Chondrocyte (in vitro differentiated cells): ENCODE measurements at regions not wholly inside any gene's neighbourhood (a gene's known extent, or its start where the extent isn't known, plus 50 kb on each side); places are given as distances from the start of the nearest gene placed in this dataset.

Source experiments
- DNase-seq: peaks from one replicate; pipeline ENCODE4 v3.0.0; 2021; ENCODE audit warnings: mixed read lengths, low spot score
- H3K27ac Mint-ChIP-seq: one replicate; pipeline ENCODE4 v1.8.0; 2021; ENCODE audit warnings: mild to moderate bottlenecking, moderate library complexity, mixed read lengths; ENCODE audit not compliant: unreplicated experiment
- H3K27me3 Mint-ChIP-seq: 2 replicates; pipeline ENCODE4 v1.8.0; 2021; ENCODE audit warnings: low read depth, mixed read lengths
- H3K36me3 Mint-ChIP-seq: 2 replicates; pipeline ENCODE4 v1.8.0; 2021; ENCODE audit warnings: low read depth, mixed read lengths
- H3K4me1 Mint-ChIP-seq: 2 replicates; pipeline ENCODE4 v1.8.0; 2021; ENCODE audit warnings: low read depth, mild to moderate bottlenecking, mixed read lengths
- H3K4me3 Mint-ChIP-seq: one replicate; pipeline ENCODE4 v1.8.0; 2021; ENCODE audit warnings: mild to moderate bottlenecking, moderate library complexity, mixed read lengths; ENCODE audit not compliant: unreplicated experiment
- H3K9me3 Mint-ChIP-seq: 2 replicates; pipeline ENCODE4 v1.8.0; 2021; ENCODE audit warnings: low read depth, mixed read lengths
- CTCF ChIP-seq: fragments of 200-600 bp; sonication (generic); IDR thresholded peaks from 2 replicates; pipeline ENCODE4 v1.5.0; 2021; ENCODE audit warnings: antibody characterized with exemption, mild to moderate bottlenecking, moderate library complexity

GRCh38 chr18:22467760-22468553 lies 50.2 kb upstream of the CTAGE1 start:
- Mint-ChIP-seq H3K4me3 (no peak overlapping the region), H3K9me3 (peaks cover 9% of the 10 kb centered on the region), H3K4me1 (peaks cover 84% of the 10 kb centered on the region), H3K27me3 (no peaks in the 10 kb centered on the region), H3K27ac (peak overlapping the region; percentile 99), H3K36me3 (peaks cover 2% of the 10 kb centered on the region)
- TF ChIP-seq CTCF: no peak
- no peak for DNase-seq

GRCh38 chr18:22468554-22468891 lies 50.8 kb upstream of the CTAGE1 start:
- Mint-ChIP-seq H3K27me3 (no peaks in the 10 kb centered on the region), H3K4me3 (no peak overlapping the region), H3K36me3 (peaks cover 2% of the 10 kb centered on the region), H3K9me3 (peaks cover 9% of the 10 kb centered on the region), H3K4me1 (peaks cover 83% of the 10 kb centered on the region), H3K27ac (peak overlapping the region; percentile 99)
- DNase-seq: no peak
- no peak for TF ChIP-seq CTCF

- H3K4me3 Mint-ChIP-seq: no peak overlapping the region
- DNase-seq: no peak
- no peaks in the 10 kb centered on the region for H3K27me3 Mint-ChIP-seq
- H3K4me1 Mint-ChIP-seq: peaks cover 83% of the 10 kb centered on the region
- H3K36me3 Mint-ChIP-seq: peaks cover 2% of the 10 kb centered on the region
- TF ChIP-seq CTCF: no peak
- H3K27ac Mint-ChIP-seq: peak overlapping the region; percentile 99
- peaks cover 9% of the 10 kb centered on the region for H3K9me3 Mint-ChIP-seq
Observed at GRCh38 chr18:22469061-22469734, 51.5 kb upstream of the CTAGE1 start.

- Mint-ChIP-seq H3K4me3 (peak overlapping the region; percentile 31), H3K36me3 (peaks cover 2% of the 10 kb centered on the region), H3K27me3 (no peaks in the 10 kb centered on the region), H3K4me1 (peaks cover 79% of the 10 kb centered on the region), H3K9me3 (peaks cover 9% of the 10 kb centered on the region), H3K27ac (peak overlapping the region; percentile 99)
- TF ChIP-seq CTCF: no peak
- DNase-seq: no peak
Observed at GRCh38 chr18:22469926-22470247, 52.2 kb upstream of the CTAGE1 start.

- H3K9me3 Mint-ChIP-seq: peaks cover 7% of the 10 kb centered on the region
- H3K27ac Mint-ChIP-seq: peak overlapping the region; percentile 99
- peak overlapping the region; percentile 31 for H3K4me3 Mint-ChIP-seq
- no peak for TF ChIP-seq CTCF
- H3K36me3 Mint-ChIP-seq: peaks cover 2% of the 10 kb centered on the region
- no peaks in the 10 kb centered on the region for H3K27me3 Mint-ChIP-seq
- no peak for DNase-seq
- H3K4me1 Mint-ChIP-seq: peaks cover 74% of the 10 kb centered on the region
Observed at GRCh38 chr18:22470248-22471235, 52.8 kb upstream of the CTAGE1 start.
